GM19239 (cell line): ENCODE measurements at regions not wholly inside any gene's neighbourhood (a gene's known extent, or its start where the extent isn't known, plus 50 kb on each side); places are given as distances from the start of the nearest gene placed in this dataset.

Experiments used
- DNase-seq: peaks from one replicate; pipeline ENCODE4 v3.0.0; 2011; ENCODE audit warnings: low spot score; ENCODE audit not compliant: insufficient read length
- FAIRE-seq: peaks from 2 replicates; lab custom pipeline; 2011; peaks lifted over from hg19 to GRCh38; lab: Jason Lieb, UNC

DNA sequence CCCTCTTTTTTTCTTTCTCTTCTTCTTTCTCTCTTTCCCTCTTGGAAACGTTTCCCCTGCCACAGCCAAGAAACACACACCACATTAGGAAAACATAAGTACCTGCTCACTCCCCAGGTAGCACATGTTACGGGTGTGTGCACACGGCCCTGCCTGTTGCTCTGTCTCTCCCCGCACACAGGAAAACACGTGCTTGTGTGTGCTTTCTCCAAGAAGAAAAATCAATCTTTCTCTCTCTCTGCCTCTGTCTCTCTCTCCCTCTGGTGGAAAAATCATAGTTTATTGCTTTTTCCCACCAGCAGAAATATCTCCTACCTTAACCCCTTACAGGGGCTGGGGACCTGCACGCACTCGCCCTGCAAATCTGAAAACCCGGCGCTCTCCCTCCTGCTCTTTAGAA, 102.3 kb downstream of the EDN3 start:
- no peak for FAIRE-seq
- no peak for DNase-seq

DNA sequence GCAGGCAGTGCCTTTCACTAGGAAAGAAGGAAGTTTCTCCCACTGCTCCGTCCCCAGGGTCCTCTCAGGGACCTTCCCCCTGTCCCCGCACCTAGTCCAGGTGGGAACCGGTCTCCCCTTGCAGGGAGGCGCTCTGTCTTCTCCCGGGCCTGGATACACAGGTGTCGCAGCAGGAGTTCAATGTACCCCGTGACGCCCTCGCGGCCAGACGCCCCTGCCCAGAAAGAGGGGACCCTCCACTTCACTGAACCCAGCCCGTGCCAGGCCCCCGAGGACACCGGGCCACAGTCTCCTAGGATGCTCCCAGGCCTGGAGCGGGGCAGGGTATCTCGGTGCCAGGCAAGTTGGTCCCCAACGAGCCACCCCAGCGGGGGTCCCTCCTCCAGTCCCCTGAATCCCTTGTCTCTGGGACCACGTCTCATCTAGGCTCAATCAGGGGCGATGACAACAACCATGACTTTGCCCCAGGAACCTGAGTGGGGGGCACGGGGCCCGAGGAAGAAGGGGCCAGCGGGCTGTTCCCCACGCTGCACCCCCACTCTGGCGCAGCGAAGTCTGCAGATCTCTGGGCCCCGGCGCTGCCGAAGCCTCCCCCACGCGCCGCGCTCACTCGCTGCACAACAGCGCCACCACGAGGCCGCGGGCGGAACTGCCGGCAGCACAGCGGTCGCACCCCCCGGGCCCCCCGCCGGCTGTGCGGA, 103.0 kb downstream of the EDN3 start:
- FAIRE-seq (no peak), DNase-seq (peak; percentile 62)

DNA sequence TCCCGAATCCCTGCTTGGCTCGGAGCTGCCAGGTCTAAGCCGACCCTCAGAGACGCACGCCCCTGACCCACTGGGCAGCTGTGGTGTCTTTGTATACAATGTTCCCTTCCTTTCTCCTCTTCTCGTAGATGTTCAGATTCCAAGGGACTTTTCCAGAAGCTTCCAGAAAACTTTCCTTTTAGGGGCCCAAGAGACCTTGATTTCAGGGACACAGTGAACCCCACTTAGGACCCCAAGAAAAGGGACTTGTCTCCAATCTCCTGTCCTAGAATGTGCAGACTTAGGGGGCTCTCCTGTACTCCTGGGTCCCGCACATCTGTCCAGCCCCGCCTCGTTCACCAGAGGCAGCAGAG, 103.5 kb downstream of the EDN3 start:
- no peak for FAIRE-seq
- DNase-seq: no peak

DNA sequence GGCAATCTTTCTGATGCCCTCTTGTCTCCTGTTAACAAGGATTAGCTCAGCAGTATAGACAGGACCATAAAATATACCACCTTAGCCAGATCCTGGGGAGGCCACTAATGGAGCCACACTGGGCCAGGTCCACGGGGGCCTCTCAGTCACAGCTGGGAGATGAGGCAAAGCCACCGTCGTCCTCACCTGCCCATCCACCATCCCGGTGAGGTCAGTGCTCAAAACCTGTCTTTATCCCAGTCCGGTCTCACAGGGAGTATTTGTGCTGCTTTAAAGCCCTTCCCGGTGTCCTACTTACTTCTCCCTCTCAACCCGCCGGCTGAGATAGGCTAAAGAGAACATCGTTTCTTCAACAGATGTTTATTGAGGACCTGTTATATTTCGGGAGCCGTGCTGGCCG, 104.3 kb downstream of the EDN3 start:
- FAIRE-seq (no peak), DNase-seq (no peak)

DNA sequence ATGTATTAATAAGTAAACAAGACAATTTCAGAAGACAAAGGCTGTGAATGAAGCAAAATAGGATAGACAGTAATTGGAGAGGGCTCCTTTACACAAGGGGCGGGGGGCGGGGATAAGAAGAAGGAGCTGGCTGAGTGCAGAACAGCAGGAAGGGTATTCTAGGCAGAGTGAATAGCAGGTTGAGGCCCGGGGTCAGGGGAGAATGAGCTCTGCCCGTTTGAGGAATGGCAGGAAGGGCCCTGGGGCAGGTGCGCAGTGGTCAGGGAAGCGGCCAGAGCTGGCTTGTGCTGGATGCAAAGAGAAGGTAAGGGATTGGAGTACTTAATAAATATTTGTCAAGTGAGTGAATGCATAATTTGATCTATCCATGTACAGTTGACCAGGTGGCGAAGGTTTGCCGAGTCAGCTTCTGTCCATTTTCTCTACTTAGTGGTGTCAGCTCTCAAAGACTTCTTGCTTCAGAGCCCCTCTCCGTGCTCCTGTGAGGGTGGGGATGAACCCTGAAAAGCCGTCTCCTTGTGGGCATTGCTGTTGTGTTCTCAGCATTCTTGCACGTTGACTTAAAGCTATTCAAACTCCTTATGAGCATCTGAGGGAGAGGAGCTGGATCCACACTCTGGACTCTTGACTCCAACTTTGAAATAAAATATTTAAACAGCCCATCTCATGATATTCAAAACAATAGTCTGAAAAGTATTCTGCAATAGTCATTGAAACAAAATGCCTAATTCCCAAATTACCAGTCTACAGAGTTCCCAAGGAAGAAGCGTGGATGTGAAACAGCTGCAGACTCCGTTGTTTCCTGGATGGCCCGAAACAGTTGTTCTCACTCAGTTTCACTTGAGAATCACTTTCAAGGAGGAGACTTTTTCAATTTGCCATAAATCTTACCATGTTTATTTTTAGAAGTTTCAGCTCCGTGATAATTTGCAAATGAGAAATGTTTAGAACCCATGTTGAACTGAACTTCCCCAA, 105.1 kb downstream of the EDN3 start:
- no peak for DNase-seq
- no peak for FAIRE-seq

DNA sequence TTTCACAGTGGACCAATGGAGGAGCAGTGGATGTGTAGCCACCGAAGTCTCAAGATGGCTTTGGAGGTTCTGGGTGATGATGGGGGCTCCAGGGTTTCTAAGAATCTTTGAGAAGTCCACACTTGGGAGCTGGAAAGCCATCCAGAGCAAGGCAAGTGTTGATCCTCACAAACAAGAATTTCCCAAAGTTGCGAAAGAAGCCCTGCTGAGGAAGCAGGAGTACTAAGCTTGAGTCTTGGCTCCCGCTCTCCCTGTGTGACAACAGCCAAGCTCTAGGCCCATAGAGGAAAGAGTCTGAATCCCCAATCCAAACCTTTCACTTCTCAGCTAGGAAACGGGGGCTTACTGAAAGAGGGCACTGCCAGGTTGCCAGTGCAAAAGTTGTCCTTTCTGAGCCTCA, 106.0 kb downstream of the EDN3 start:
- no peak for DNase-seq

DNA sequence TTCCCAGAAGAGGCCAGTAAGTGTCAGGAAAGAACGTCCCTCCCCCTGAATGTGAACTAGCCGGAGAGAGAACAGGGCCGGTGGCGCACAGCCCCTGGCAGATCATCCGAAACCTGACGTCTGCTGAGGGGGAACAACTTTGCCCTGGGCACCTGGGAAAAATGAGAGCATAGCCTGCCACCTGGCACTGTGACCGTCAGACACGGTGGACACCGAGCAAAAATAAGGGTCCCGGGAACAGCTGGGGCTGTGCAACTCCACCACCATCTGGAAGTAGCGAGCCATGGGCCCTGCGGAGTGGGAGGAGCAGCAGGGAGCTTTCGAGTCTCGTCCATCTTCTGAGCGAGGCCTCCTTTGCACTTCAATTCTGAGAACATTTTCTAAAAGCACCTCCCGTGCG, 110.8 kb downstream of the EDN3 start:
- DNase-seq (no peak), FAIRE-seq (no peak)

More for the DNA sequence above, 106.0 kb downstream of the EDN3 start:
- FAIRE-seq: no peak

DNA sequence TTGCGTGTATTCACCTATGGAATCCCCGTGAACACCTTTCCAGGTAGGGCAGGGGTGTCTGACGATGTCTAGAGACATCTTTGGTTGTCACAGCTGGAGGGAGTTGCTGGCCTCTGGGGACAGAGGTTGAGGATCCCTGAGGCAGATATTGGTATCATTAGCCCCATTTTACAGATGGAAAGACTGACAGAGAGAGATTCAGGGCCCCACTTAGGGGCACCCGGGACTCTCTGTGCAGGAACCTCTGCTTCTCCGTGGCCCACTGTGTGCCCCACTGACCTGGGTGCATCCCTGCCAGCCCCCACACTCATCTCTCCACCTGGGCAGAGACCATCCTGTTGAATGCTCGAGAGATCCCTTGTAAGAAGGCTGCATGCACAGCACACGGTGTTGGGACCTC, 111.2 kb downstream of the EDN3 start:
- FAIRE-seq (no peak), DNase-seq (no peak)

DNA sequence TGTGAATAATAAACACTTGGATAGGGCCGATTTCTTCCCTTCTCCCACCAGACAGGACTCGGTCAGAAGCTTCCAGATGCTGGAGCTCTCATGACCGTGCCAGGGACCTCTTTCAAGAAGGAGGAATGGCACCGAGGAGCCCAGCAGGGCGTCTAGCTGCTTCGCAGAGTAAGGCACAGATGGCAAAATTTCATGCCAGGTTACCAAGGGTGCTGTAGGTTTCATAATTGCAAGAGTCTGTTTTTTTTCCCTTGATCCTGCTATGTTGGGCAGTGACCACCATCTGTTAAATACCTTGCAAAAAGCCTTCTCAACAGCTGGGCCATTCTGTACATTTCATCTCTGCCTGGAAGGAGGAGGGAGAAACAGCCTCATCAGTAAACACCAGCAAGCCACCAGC, 111.8 kb downstream of the EDN3 start:
- DNase-seq: no peak
- no peak for FAIRE-seq

DNA sequence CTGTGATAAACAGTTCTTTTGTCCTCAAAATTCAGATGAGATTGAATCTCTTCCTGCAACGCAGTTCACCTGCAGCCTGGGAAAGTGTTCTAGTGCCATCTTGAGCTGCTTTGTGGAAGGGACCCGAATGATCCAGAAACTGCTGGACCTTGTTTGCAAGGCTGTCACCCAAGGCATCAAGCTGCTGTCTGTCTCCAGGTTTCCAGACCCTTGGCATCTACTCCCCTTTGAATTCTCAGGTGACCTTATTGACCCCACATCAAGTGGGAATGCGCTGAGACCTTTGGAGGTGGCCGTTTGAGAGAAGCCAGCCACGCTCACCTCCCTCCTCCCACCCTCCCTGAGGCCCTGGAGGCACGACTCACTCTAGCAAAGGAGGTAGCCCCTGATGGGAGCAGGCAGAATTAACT, 112.5 kb downstream of the EDN3 start:
- DNase-seq (no peak), FAIRE-seq (no peak)

DNA sequence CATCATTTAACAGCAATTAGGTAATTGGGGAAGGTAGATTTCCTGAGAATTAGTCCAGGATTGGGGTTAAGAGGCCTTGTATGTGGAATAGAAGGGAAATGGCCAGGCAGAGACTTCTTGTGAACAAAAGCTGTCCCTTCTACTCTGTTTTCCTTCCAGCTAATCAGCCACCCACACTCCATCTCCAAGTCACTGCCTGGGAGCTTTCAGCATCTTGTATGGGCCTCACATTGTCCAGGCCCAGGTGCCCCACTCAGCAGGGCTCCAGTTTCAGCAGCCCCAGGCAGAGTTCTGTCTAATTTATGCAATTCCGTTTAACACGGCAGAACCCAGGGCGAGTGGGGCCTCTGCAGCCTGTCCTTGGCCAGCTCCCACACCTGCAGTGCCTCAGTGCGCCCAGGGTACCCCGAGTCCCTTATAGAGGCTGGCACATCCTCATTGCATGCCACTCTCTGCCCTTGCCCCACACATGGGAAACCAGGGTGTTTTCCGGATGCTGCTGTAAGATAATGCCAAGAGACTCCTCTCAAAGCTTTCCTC, 113.0 kb downstream of the EDN3 start:
- DNase-seq (no peak), FAIRE-seq (no peak)

DNA sequence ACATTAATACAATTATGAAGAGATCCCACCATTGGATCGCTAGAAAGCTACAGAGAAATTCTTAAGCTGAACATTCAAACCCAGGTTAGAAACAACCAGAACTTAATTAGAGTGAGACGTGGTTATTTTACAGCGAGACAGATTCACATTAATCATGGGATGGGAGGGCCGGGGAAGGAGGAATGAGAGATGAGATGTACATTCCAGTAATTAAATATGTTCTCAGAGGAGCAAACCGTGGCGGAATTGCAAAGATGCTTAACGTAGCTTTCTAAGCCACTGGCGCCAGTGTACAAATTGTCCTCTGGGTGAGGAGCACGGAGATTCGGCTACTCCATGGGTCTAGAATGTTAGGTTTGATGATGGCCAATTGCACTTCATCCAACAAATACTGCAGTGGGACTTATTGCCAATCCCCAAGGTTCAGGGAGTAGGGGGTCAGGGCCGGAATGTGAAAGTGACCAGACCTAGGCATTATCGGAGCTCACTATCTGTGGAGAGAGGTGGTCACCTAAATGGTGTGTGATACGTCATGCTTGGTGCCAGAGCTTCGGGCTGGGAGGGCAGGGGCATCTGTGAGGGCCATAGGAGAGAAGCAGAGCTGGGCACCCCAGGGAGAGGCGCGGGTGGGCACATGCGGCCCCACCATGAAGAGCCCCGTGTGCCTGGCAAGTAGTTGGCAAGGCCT, 114.7 kb downstream of the EDN3 start:
- DNase-seq: no peak

DNA sequence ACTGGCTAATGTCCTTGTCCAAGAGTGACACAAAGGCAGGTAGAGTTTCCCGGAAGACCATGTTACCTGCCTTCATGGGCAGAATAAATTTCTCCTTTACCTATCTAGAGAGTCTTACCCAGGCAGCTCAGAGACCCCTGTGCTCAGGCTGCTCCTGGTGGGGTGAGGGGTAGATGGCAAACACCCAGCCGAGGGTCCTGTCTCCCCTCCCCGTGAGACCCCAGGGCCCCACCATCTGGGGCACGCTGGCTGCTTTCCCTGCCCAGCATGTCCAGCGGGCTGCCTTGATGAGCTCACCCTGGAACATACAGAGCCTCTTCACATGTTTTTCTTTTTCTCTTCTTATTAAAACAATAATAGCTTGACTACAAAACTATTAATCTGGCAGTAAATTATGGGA, 116.5 kb downstream of the EDN3 start:
- FAIRE-seq (no peak), DNase-seq (no peak)

More for the DNA sequence above, 114.7 kb downstream of the EDN3 start:
- FAIRE-seq: no peak

DNA sequence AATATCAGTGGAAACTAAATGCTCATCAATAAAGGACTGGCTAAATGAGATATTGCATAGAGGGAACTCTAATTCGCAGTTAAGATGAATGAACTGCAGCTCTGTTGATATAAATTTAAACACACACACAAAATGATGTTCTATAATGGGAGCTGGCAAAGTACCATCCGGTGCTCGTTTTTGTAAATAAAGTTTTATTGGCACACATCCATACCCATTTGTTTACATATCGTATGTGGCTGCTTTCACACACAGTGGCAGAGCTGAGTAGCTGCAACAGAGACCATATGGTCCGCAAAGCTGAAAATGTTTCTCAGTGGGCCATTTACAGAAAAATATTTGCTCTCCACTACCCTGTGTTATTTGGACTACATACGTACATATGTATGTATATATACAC, 120.7 kb downstream of the EDN3 start:
- DNase-seq (no peak), FAIRE-seq (no peak)

DNA sequence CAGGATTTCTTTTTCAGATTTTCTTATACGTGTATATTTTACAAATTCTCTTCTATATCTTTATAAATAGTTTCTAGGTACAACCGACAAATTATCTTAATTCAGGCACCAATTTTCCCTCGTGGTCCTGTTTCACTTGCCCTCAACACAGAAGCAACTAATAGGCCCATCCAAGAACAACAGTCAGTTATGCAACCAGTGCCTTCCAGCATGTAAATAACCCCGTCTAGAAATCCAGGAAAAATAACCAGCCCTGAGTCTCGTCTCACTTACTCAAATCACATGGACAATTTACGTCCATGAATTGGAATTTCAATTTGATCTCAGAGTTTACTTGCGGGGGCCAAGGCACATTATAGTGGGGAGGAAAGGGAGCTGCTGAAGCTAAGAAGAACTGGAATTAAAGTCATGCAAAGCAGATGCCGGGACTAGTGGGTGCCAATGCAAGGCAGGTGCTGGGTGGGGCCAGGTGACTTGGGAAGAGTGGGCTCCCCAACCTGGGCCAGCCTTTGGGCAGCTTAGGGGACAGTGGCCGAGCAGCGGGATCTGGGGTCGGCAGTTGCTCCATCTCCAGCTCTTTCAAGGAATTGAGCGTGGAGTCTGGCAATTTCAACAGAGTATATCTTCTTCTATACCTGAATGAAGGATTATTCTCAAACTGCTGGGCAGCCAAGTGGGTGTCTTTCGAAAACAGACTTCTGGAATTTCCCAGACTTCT, 121.7 kb downstream of the EDN3 start:
- DNase-seq (no peak), FAIRE-seq (no peak)

DNA sequence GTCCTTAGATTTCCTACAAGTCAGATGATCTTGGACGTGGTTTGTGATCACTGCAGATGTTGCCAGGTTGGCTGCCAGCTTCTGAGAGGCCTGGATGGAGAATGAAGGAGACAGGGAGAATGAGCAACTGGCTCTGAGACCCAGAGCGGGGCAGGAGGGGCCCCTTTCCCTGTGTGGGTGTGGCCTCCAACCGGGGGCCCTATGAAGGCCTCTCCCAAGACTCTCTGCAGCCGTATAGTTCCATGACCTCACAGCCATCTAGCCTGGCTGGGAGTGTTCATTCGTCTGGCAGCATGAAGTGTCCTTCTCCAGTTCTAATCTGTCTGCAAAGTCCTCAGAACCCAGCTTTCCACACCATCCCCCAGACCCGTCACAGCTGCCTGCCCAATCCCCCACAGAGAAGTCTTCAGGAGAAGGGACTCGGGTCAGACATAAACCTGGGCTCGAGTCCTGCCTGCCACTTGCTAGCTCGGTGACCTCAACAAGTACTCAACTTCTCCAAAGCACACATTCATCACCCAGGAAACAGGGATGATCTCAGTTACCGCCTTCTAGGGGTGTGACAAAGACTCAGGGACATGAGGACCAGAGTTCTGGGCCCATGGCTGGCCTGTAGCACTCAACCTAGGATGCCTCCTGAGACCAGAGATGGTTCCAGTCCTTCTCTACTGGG, 122.6 kb downstream of the EDN3 start:
- FAIRE-seq: no peak
- no peak for DNase-seq

DNA sequence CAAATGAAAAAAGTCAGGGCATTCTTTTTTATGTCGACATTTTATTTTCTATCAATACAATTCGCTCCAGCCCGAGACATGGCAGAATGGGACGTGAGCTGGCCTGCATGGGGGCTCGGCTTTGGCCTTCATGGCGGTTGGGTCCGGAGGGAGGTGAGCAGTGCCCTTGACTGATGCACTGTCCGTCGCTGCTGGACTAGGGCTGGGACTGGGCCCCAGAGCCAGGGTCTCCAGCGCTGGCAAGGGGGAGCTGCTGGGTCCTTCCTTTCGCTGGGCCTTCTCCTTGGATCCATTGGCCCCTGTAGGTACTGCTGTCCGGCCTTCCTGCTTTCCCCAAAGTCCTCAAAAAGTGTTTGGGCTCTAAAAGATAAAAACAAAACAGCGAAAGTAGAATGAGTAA, 124.6 kb downstream of the EDN3 start:
- DNase-seq (no peak), FAIRE-seq (no peak)

DNA sequence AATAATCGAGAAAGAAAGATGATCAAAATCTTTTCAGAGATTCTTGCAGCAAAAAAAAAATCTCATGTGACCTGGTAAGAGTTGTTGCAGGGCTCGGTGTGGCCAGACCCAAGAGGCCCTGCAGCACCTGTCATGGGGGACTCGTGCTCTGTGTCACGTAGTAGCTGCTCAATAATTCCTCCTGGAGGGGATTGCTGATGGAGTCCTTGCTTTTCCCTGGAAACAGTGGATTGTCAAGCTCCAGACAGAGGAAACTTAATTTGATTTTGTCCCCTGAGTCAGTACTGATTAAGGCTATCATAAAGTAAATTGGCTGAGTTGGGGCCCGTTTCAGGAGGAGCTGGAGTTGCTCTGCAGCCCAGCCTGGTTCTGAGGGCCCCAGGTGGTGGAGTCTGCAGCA, 125.2 kb downstream of the EDN3 start:
- no peak for FAIRE-seq
- no peak for DNase-seq

DNA sequence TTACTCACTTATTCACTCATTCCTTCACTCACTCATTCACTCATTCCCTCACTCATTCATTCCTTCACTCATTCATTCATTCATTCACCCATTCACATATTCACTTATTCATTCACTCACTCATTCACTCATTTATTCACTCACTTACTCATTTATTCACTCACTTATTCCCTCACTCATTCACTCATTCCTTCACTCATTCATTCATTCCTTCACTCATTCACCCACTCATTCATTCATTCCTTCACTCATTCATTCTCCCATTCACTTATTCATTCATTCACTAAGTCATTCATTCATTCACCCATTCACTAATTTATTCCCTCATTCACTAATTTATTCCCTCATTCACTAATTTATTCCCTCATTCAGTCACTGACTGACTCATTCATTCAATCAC, 127.6 kb downstream of the EDN3 start:
- DNase-seq (no peak), FAIRE-seq (no peak)
